ENCODE measurements at regions not wholly inside any gene's neighbourhood (a gene's known extent, or its start where the extent isn't known, plus 50 kb on each side); places are given as distances from the start of the nearest gene placed in this dataset.
"Not testable (repeated sequence)": the region's sequence is repeated elsewhere in the genome, so short reads cannot be mapped to it uniquely, and the experiment has no call there.

- no peaks in the 10 kb centered on the region for H3K36me3 ChIP-seq (ENCODE audit: insufficient read depth)
- no peak overlapping the region for H3K4me3 ChIP-seq
- no peaks in the 10 kb centered on the region for H3K79me2 ChIP-seq (replicated peaks; ENCODE audit: insufficient read depth)
- H3K27ac Mint-ChIP-seq: no peak overlapping the region
- H3K27me3 Mint-ChIP-seq (ENCODE audit: insufficient read depth, low read depth, poor library complexity): peaks cover 4% of the 10 kb centered on the region
- H3K36me3 Mint-ChIP-seq (ENCODE audit: low read depth): peaks cover 26% of the 10 kb centered on the region
- H3K4me2 ChIP-seq: no peak overlapping the region
- no peak overlapping the region for H3K4me3 Mint-ChIP-seq
- DNase-seq (ENCODE audit: low spot score) (no peak), ATAC-seq (no peak)
- peaks cover 85% of the 10 kb centered on the region for H3K9me3 Mint-ChIP-seq
- no peaks in the 10 kb centered on the region for H3K9me2 ChIP-seq (ENCODE audit: insufficient read depth)
- H3K27me3 ChIP-seq (ENCODE audit: insufficient read depth): no peaks in the 10 kb centered on the region
- no peak for TF ChIP-seq EZH2phosphoT487 (IDR thresholded peaks at IDR 0.05; ENCODE audit: unreplicated experiment)
- no peak for TF ChIP-seq JUNB (IDR thresholded peaks at IDR 0.05; ENCODE audit: unreplicated experiment)
- no peak for TF ChIP-seq ZNF114 (CRISPR knock-in tag; IDR thresholded peaks at IDR 0.05)
- TF ChIP-seq, protein P1, sequence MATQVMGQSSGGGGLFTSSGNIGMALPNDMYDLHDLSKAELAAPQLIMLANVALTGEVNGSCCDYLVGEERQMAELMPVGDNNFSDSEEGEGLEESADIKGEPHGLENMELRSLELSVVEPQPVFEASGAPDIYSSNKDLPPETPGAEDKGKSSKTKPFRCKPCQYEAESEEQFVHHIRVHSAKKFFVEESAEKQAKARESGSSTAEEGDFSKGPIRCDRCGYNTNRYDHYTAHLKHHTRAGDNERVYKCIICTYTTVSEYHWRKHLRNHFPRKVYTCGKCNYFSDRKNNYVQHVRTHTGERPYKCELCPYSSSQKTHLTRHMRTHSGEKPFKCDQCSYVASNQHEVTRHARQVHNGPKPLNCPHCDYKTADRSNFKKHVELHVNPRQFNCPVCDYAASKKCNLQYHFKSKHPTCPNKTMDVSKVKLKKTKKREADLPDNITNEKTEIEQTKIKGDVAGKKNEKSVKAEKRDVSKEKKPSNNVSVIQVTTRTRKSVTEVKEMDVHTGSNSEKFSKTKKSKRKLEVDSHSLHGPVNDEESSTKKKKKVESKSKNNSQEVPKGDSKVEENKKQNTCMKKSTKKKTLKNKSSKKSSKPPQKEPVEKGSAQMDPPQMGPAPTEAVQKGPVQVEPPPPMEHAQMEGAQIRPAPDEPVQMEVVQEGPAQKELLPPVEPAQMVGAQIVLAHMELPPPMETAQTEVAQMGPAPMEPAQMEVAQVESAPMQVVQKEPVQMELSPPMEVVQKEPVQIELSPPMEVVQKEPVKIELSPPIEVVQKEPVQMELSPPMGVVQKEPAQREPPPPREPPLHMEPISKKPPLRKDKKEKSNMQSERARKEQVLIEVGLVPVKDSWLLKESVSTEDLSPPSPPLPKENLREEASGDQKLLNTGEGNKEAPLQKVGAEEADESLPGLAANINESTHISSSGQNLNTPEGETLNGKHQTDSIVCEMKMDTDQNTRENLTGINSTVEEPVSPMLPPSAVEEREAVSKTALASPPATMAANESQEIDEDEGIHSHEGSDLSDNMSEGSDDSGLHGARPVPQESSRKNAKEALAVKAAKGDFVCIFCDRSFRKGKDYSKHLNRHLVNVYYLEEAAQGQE (IDR thresholded peaks at IDR 0.05; ENCODE audit: unreplicated experiment): no peak
- no peak for TF ChIP-seq STAT1 (IDR thresholded peaks at IDR 0.05; ENCODE audit: unreplicated experiment)
- TF ChIP-seq EZH2 (IDR thresholded peaks at IDR 0.05; ENCODE audit: low read depth, unreplicated experiment): no peak
- TF ChIP-seq, protein P2, sequence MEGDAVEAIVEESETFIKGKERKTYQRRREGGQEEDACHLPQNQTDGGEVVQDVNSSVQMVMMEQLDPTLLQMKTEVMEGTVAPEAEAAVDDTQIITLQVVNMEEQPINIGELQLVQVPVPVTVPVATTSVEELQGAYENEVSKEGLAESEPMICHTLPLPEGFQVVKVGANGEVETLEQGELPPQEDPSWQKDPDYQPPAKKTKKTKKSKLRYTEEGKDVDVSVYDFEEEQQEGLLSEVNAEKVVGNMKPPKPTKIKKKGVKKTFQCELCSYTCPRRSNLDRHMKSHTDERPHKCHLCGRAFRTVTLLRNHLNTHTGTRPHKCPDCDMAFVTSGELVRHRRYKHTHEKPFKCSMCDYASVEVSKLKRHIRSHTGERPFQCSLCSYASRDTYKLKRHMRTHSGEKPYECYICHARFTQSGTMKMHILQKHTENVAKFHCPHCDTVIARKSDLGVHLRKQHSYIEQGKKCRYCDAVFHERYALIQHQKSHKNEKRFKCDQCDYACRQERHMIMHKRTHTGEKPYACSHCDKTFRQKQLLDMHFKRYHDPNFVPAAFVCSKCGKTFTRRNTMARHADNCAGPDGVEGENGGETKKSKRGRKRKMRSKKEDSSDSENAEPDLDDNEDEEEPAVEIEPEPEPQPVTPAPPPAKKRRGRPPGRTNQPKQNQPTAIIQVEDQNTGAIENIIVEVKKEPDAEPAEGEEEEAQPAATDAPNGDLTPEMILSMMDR (conservative IDR thresholded peaks at IDR 0.05; ENCODE audit: low read depth in 2 of 2): no peak
- no peak for TF ChIP-seq NANOG (IDR thresholded peaks at IDR 0.05; ENCODE audit: borderline replicate concordance)
- no peaks in the 10 kb centered on the region for H3K4me1 Mint-ChIP-seq
- no peaks in the 10 kb centered on the region for H3F3A ChIP-seq (replicated peaks; ENCODE audit: low read depth)
- H3K4me1 ChIP-seq (ENCODE audit: insufficient read depth): no peaks in the 10 kb centered on the region
- H4K20me1 ChIP-seq (replicated peaks; ENCODE audit: insufficient read depth): no peaks in the 10 kb centered on the region
- H2AFZ ChIP-seq: no peak overlapping the region
- H3K27ac ChIP-seq (ENCODE audit: low read depth): no peak overlapping the region
Observed at GRCh38 chrY:10092342-10092741, 564.7 kb downstream of the TSPY10 start.

DNA sequence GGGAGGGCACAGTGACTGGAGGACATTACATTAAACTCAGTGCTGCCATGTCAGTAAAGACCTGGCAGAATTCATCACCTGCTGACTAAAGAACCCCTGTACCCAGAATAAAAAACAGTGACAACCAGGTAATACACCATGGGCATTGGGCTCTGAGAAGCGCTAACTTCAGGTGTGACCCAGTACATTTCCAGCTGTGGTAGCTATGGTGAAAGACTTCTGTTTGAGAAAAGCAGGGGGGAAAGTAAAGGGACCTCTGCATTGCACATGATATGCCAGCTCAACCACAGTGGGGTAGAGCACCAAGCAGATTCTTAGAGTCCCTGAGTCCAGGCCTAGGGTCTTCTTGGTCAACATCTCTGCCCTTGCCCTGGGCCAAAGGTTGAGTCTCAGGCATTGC is 578.6 kb downstream of the TSPY10 start:
- H3K4me2 ChIP-seq; H4K20me1 ChIP-seq (replicated peaks; ENCODE audit: insufficient read depth); DNase-seq (ENCODE audit: low spot score); H3K4me1 ChIP-seq (ENCODE audit: insufficient read depth); H3K27me3 Mint-ChIP-seq (ENCODE audit: insufficient read depth, low read depth, poor library complexity); ATAC-seq; H3K4me1 Mint-ChIP-seq; H2AFZ ChIP-seq; H3K27me3 ChIP-seq (ENCODE audit: insufficient read depth); H3K36me3 Mint-ChIP-seq (ENCODE audit: low read depth); H3K27ac ChIP-seq (ENCODE audit: low read depth); H3K36me3 ChIP-seq (ENCODE audit: insufficient read depth); H3K4me3 ChIP-seq; H3K4me3 Mint-ChIP-seq; H3K9me2 ChIP-seq (ENCODE audit: insufficient read depth); H3K27ac Mint-ChIP-seq; H3F3A ChIP-seq (replicated peaks; ENCODE audit: low read depth); H3K79me2 ChIP-seq (replicated peaks; ENCODE audit: insufficient read depth): not testable (repeated sequence)
- peaks cover 85% of the 10 kb centered on the region for H3K9me3 Mint-ChIP-seq

Small RNA genes lying in the stretch of these regions (small RNA-seq; reads per million reads assigned to genes)
- gene RNA5SP519 (ENCODE audit: low replicate concordance): 0.17 reads per million

All from GM23338 (cell line).